ENCODE measurements at regions not wholly inside any gene's neighbourhood (a gene's known extent, or its start where the extent isn't known, plus 50 kb on each side); places are given as distances from the start of the nearest gene placed in this dataset.

- TF ChIP-seq TAF1 (IDR thresholded peaks at IDR 0.05; ENCODE audit: borderline replicate concordance, insufficient read depth, low read length) = no peak
- no peak for TF ChIP-seq FOXP2 (optimal IDR thresholded peaks at IDR 0.05; ENCODE audit: borderline replicate concordance, extremely low read depth, extremely low read length, insufficient read depth)
- no peak for TF ChIP-seq SIN3A (IDR thresholded peaks at IDR 0.05; ENCODE audit: borderline replicate concordance, insufficient read depth, low read length)
- no peak for TF ChIP-seq POLR2AphosphoS5 (IDR thresholded peaks at IDR 0.05; ENCODE audit: low read depth, low read length)
- no peak for TF ChIP-seq REST (IDR thresholded peaks at IDR 0.05; ENCODE audit: insufficient read depth in 1 of 2, low read depth in 2 of 2, low read length in 2 of 2)
Measured at GRCh38 chr5:72045692-72046091, 61.6 kb upstream of the MAP1B start.

- TF ChIP-seq POLR2AphosphoS5 (IDR thresholded peaks at IDR 0.05; ENCODE audit: low read depth, low read length) (no peak), REST (IDR thresholded peaks at IDR 0.05; ENCODE audit: insufficient read depth in 1 of 2, low read depth in 2 of 2, low read length in 2 of 2) (no peak), SIN3A (IDR thresholded peaks at IDR 0.05; ENCODE audit: borderline replicate concordance, insufficient read depth, low read length) (no peak), TAF1 (IDR thresholded peaks at IDR 0.05; ENCODE audit: borderline replicate concordance, insufficient read depth, low read length) (no peak), FOXP2 (optimal IDR thresholded peaks at IDR 0.05; ENCODE audit: borderline replicate concordance, extremely low read depth, extremely low read length, insufficient read depth) (no peak)
Measured at GRCh38 chr5:72046106-72046505, 61.2 kb upstream of the MAP1B start.

GRCh38 chr5:72055636-72056035, 51.6 kb upstream of the MAP1B start:
- TF ChIP-seq REST (IDR thresholded peaks at IDR 0.05; ENCODE audit: insufficient read depth in 1 of 2, low read depth in 2 of 2, low read length in 2 of 2) (no peak), SIN3A (IDR thresholded peaks at IDR 0.05; ENCODE audit: borderline replicate concordance, insufficient read depth, low read length) (no peak), TAF1 (IDR thresholded peaks at IDR 0.05; ENCODE audit: borderline replicate concordance, insufficient read depth, low read length) (no peak), FOXP2 (optimal IDR thresholded peaks at IDR 0.05; ENCODE audit: borderline replicate concordance, extremely low read depth, extremely low read length, insufficient read depth) (no peak), POLR2AphosphoS5 (IDR thresholded peaks at IDR 0.05; ENCODE audit: low read depth, low read length) (no peak)

Measured in PFSK-1 (cell line).